ENCODE measurements at regions not wholly inside any gene's neighbourhood (a gene's known extent, or its start where the extent isn't known, plus 50 kb on each side); places are given as distances from the start of the nearest gene placed in this dataset.

DNA sequence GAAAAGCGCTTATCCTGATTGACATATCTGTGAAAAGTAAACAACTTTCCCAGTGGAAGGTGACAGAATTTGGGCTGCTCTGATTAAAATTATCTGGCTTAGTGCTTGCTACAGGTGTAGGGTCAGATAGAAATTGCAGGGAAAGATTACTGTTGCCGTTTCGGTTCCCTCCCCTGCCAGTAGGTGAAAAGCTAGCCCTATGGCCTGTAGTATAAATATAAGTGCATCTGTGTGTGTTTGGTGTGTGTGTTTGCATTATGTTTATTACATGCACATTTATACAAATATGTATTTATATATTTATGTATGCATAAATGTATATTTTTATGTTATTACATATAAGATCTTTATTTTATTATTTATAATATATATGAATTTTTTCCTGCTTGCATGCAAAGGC, 72.3 kb upstream of the VOPP1 start:
- ATAC-seq (ENCODE audit: low read depth) (no peak), DNase-seq (no peak)
- TF ChIP-seq, protein P1, sequence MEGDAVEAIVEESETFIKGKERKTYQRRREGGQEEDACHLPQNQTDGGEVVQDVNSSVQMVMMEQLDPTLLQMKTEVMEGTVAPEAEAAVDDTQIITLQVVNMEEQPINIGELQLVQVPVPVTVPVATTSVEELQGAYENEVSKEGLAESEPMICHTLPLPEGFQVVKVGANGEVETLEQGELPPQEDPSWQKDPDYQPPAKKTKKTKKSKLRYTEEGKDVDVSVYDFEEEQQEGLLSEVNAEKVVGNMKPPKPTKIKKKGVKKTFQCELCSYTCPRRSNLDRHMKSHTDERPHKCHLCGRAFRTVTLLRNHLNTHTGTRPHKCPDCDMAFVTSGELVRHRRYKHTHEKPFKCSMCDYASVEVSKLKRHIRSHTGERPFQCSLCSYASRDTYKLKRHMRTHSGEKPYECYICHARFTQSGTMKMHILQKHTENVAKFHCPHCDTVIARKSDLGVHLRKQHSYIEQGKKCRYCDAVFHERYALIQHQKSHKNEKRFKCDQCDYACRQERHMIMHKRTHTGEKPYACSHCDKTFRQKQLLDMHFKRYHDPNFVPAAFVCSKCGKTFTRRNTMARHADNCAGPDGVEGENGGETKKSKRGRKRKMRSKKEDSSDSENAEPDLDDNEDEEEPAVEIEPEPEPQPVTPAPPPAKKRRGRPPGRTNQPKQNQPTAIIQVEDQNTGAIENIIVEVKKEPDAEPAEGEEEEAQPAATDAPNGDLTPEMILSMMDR (IDR thresholded peaks at IDR 0.05): no peak
- peaks cover 8% of the 10 kb centered on the region for H3K4me1 Mint-ChIP-seq
- H3K36me3 Mint-ChIP-seq (ENCODE audit: low read depth): no peaks in the 10 kb centered on the region
- intact Hi-C loops (cut with micrococcal nuclease): loop anchor here (5.0 kb wide), 1 partner anchor 363 kb away; no protein-coding TSS in a partner anchor
- H3K9me3 Mint-ChIP-seq: peaks cover 7% of the 10 kb centered on the region
- no peak overlapping the region for H3K4me3 Mint-ChIP-seq
- POLR2A ChIA-PET: no interaction called here
- H3K27me3 Mint-ChIP-seq: peaks cover 2% of the 10 kb centered on the region
- H3K27ac Mint-ChIP-seq: no peak overlapping the region
- CTCF ChIA-PET: no interaction called here

DNA sequence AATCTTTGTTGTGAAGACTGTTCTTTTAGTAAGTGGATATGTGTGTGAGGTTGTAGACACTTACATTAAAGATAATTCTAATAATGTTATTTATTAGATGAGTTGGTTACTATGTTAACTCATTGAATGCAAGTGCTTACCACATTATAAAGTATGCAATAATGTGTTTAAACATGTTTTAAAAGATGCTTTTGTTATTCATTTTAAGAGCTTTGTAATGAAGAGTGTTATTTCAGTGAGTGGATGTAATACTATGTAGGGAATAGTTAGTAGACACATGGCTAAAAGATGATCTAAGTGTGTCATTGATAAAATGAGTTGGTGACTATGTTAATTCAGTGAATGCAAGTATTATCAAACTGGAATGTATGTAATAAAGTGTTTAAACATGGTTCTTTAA, 70.0 kb upstream of the VOPP1 start:
- ChIA-PET CTCF (interaction anchor here (1.2 to 5.7 kb wide), 3 partner anchors 9 to 431 kb away, joined by 6 to 53 read pairs (median 6); no protein-coding TSS in a partner anchor), POLR2A (interaction anchor here (1.1 to 1.3 kb wide), 2 partner anchors 323 to 432 kb away, joined by 3 to 5 read pairs; no protein-coding TSS in a partner anchor)
- no peak overlapping the region for H3K27ac Mint-ChIP-seq

DNA sequence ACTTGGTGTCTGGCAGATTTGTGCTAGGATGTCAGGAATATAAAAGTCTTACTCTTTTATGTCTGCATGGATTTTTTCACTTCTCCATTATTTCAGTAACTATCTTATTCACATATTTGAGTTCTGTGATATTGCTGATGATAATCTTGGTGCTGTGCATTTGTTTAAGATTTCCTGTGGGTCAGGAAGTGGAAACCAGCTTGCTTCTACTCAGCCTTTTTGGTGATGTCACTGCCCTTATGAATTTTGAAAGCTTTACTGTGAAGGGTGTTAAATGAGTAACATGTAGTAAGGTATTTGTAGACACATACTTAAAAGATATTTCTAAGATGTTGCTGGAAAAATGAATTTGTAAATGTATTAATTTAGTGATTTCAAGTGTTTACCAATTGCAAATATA, 69.5 kb upstream of the VOPP1 start:
- Mint-ChIP-seq H3K27me3 (peaks cover 2% of the 10 kb centered on the region), H3K4me3 (no peak overlapping the region), H3K4me1 (peaks cover 8% of the 10 kb centered on the region), H3K9me3 (peaks cover 11% of the 10 kb centered on the region), H3K36me3 (ENCODE audit: low read depth) (no peaks in the 10 kb centered on the region), H3K27ac (no peak overlapping the region)
- TF ChIP-seq, protein P1 (IDR thresholded peaks at IDR 0.05): no peak
- POLR2A ChIA-PET: interaction anchor here (0.5 to 1.3 kb wide), 8 partner anchors 56 to 438 kb away, joined by 3 to 12 read pairs (median 4); partner anchors contain the start of gene SUMF2
- intact Hi-C loops (cut with micrococcal nuclease): loop anchor here (1.0 to 5.0 kb wide), 3 partner anchors 322 to 432 kb away; partner anchors contain the start of gene NIPSNAP2
- DNase-seq (no peak), ATAC-seq (ENCODE audit: low read depth) (no peak)
- CTCF ChIA-PET: interaction anchor here (1.2 to 5.7 kb wide), 3 partner anchors 10 to 432 kb away, joined by 6 to 53 read pairs (median 6); no protein-coding TSS in a partner anchor

More for the DNA sequence above, 70.0 kb upstream of the VOPP1 start:
- TF ChIP-seq, protein P1 (IDR thresholded peaks at IDR 0.05): no peak
- intact Hi-C loops (cut with micrococcal nuclease): loop anchor here (5.0 kb wide), 1 partner anchor 365 kb away; no protein-coding TSS in a partner anchor
- no peak for ATAC-seq (ENCODE audit: low read depth)
- DNase-seq: no peak
- Mint-ChIP-seq H3K27me3 (peaks cover 2% of the 10 kb centered on the region), H3K4me1 (peaks cover 8% of the 10 kb centered on the region), H3K9me3 (peaks cover 11% of the 10 kb centered on the region), H3K36me3 (ENCODE audit: low read depth) (no peaks in the 10 kb centered on the region), H3K4me3 (no peak overlapping the region)

DNA sequence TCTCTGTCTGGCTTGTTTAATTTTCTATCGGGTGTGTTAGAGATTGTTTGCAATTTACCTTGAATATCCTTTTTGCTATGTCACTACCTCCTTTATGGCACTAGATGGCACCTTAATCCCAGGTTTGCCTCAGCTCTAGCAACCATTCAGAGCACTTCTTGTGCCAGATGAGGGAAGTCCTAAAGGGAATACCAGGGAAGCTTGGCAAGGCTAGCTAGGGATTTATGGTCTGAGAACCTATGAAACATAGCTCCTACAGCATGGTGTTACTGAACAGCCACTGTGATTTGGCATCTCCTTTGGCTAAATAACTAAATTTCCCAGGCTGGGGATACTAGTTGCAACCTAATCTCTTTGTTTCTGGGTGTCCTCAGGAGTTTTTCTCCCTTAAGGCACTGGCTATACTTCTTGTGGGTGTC, 69.0 kb upstream of the VOPP1 start:
- no peak for DNase-seq
- H3K9me3 Mint-ChIP-seq: peaks cover 11% of the 10 kb centered on the region
- intact Hi-C loops (cut with micrococcal nuclease): loop anchor here (1.0 to 5.0 kb wide), 3 partner anchors 323 to 433 kb away; partner anchors contain the start of gene NIPSNAP2
- peaks cover 8% of the 10 kb centered on the region for H3K4me1 Mint-ChIP-seq
- POLR2A ChIA-PET: interaction anchor here (0.5 to 1.3 kb wide), 10 partner anchors 12 to 439 kb away, joined by 3 to 12 read pairs (median 4); partner anchors contain the start of gene SUMF2
- H3K27ac Mint-ChIP-seq: no peak overlapping the region
- ATAC-seq (ENCODE audit: low read depth): peak; percentile 82
- CTCF ChIA-PET: interaction anchor here (0.6 to 5.7 kb wide), 5 partner anchors 9 to 432 kb away, joined by 3 to 53 read pairs (median 6); no protein-coding TSS in a partner anchor
- H3K27me3 Mint-ChIP-seq: peaks cover 2% of the 10 kb centered on the region
- H3K4me3 Mint-ChIP-seq: no peak overlapping the region
- TF ChIP-seq, protein P1 (IDR thresholded peaks at IDR 0.05): no peak
- H3K36me3 Mint-ChIP-seq (ENCODE audit: low read depth): no peaks in the 10 kb centered on the region

DNA sequence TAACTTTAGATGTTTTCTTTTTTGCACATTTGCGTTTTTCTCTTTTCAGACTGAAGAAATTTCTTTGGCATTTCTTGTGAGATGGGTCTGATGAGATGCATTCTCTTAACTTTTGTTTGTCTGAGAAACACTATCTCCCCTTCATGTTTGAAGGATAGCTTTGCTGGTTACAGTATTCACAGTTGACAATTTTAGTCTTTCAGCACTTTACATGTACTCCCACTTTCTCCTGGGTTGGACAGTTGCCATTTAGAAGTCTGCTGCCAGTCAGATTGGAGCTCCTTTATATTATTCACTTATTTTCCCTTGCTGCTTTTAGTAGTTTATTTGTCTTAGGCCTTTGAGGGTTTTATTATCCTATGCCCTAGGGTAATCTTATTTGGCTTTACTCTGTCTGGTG, 67.3 kb upstream of the VOPP1 start:
- ChIA-PET CTCF (interaction anchor here (0.6 to 5.7 kb wide), 4 partner anchors 84 to 434 kb away, joined by 3 to 53 read pairs (median 4); partner anchors contain the start of gene NIPSNAP2), POLR2A (no interaction called here)
- Mint-ChIP-seq H3K4me1 (peaks cover 8% of the 10 kb centered on the region), H3K9me3 (peaks cover 11% of the 10 kb centered on the region), H3K4me3 (no peak overlapping the region), H3K36me3 (ENCODE audit: low read depth) (no peaks in the 10 kb centered on the region), H3K27me3 (peaks cover 2% of the 10 kb centered on the region), H3K27ac (no peak overlapping the region)
- DNase-seq: no peak
- TF ChIP-seq, protein P1 (IDR thresholded peaks at IDR 0.05): no peak
- ATAC-seq (ENCODE audit: low read depth): no peak
- intact Hi-C loops (cut with micrococcal nuclease): loop anchor here (5.0 kb wide), 1 partner anchor 368 kb away; no protein-coding TSS in a partner anchor
